H1 (cell line): ENCODE measurements at regions not wholly inside any gene's neighbourhood (a gene's known extent, or its start where the extent isn't known, plus 50 kb on each side); places are given as distances from the start of the nearest gene placed in this dataset.

Experiments
- CTCF ChIA-PET: fragments of 300-600 bp; sonication (Branson Sonifier 250); formaldehyde crosslinking; loops from one replicate; lab custom pipeline; 2021; ENCODE audit not compliant: partially characterized antibody; lab: Charles Lee
- POLR2A ChIA-PET: fragments of 300-600 bp; sonication (Branson Sonifier 250); formaldehyde crosslinking; loops from one replicate; lab custom pipeline; 2021; ENCODE audit warnings: inconsistent platforms; ENCODE audit not compliant: partially characterized antibody; lab: Charles Lee
- DNase-seq, 2 experiments: peaks; one replicate each; pipeline versions ENCODE4 v3.0.0 to v3.0.0-alpha.2; 2010 to 2022; ENCODE audit warnings: low spot score in 2 of 2, low read depth in 1 of 2, mixed read lengths in 1 of 2
- FAIRE-seq: peaks from 2 replicates; lab custom pipeline; 2011; peaks lifted over from hg19 to GRCh38; lab: Jason Lieb, UNC
- H2AFZ ChIP-seq: 2 replicates; pipeline ENCODE4 v1.8.1; 2012; ENCODE audit warnings: low read length, inconsistent platforms
- H2AK5ac ChIP-seq: 2 replicates; pipeline ENCODE4 v1.6.1; 2013; ENCODE audit warnings: low read depth, low read length
- H2BK120ac ChIP-seq: replicated peaks from 2 replicates; pipeline ENCODE3; 2013; ENCODE audit warnings: low read depth, low read length, inconsistent platforms
- H2BK12ac ChIP-seq: 2 replicates; pipeline ENCODE4 v1.6.1; 2013; ENCODE audit warnings: low read depth, low read length
- H2BK15ac ChIP-seq: 2 replicates; pipeline ENCODE4 v1.6.1; 2013; ENCODE audit warnings: low read length
- H2BK20ac ChIP-seq: 2 replicates; pipeline ENCODE4 v1.6.1; 2013; ENCODE audit warnings: low read length
- H2BK5ac ChIP-seq: 2 replicates; pipeline ENCODE4 v1.6.1; 2013; ENCODE audit warnings: low read depth, low read length
- H3K14ac ChIP-seq: 2 replicates; pipeline ENCODE4 v1.6.1; 2013; ENCODE audit warnings: inconsistent platforms; ENCODE audit not compliant: insufficient read length
- H3K18ac ChIP-seq: 2 replicates; pipeline ENCODE4 v1.6.1; 2013; ENCODE audit warnings: low read length; ENCODE audit errors: extremely low read depth
- H3K23ac ChIP-seq: 2 replicates; pipeline ENCODE4 v1.6.1; 2013; ENCODE audit warnings: inconsistent platforms; ENCODE audit not compliant: insufficient read length
- H3K23me2 ChIP-seq: 2 replicates; pipeline ENCODE4 v1.6.1; 2013; ENCODE audit warnings: low read depth, low read length
- H3K27ac ChIP-seq: 2 replicates; pipeline ENCODE4 v1.6.1; 2011; ENCODE audit warnings: low read depth, low read length, inconsistent platforms
- H3K27me3 ChIP-seq, 4 experiments: replicated peaks in 1 of 4; 1 replicate in 1 of 4; 2 replicates in 3 of 4; pipeline versions ENCODE4 v1.6.1 to v1.8.1; 2011 to 2013; ENCODE audit warnings: low read length in 3 of 4, mild to moderate bottlenecking in 3 of 4, inconsistent platforms in 2 of 4, mixed read lengths in 2 of 4, moderate library complexity in 1 of 4; ENCODE audit not compliant: control insufficient read depth in 3 of 4, insufficient read depth in 3 of 4; ENCODE audit errors: extremely low read depth in 1 of 4
- H3K36me3 ChIP-seq, 4 experiments: 2 replicates each; pipeline versions ENCODE4 v1.6.1 to v1.8.1; 2011 to 2013; ENCODE audit warnings: mild to moderate bottlenecking in 4 of 4, low read length in 3 of 4, moderate library complexity in 2 of 4, control low read depth in 1 of 4, inconsistent platforms in 1 of 4; ENCODE audit not compliant: insufficient read depth in 4 of 4, control insufficient read depth in 2 of 4
- H3K4ac ChIP-seq: replicated peaks from 2 replicates; pipeline ENCODE3; 2013; ENCODE audit warnings: low read length, low read depth, mixed read lengths, inconsistent platforms; ENCODE audit not compliant: insufficient read length
- H3K4me1 ChIP-seq, 4 experiments: replicated peaks in 1 of 4; 1 replicate in 1 of 4; 2 replicates in 3 of 4; pipeline versions ENCODE4 v1.6.1 to v1.8.1; 2011 to 2013; ENCODE audit warnings: low read length in 3 of 4, inconsistent platforms in 2 of 4, mixed read lengths in 1 of 4; ENCODE audit not compliant: insufficient read depth in 4 of 4, control insufficient read depth in 3 of 4
- H3K4me2 ChIP-seq, 2 experiments: 2 replicates each; pipeline versions ENCODE4 v1.6.1 to v1.8.1; 2011 to 2013; ENCODE audit warnings: low read depth in 2 of 2, low read length in 2 of 2, control low read depth in 1 of 2, inconsistent platforms in 1 of 2, mild to moderate bottlenecking in 1 of 2; ENCODE audit not compliant: insufficient read depth in 1 of 2
- H3K4me3 ChIP-seq, 4 experiments: fragments of 200-600, 300-600 bp in 1 of 4; sonication (generic), shearing (Covaris generic), sonication (Bioruptor Twin) in 1 of 4; 2 replicates each; pipeline versions ENCODE4 v1.5.1 to v1.8.1; 2011 to 2016; ENCODE audit warnings: low read length in 4 of 4, low read depth in 3 of 4, control low read depth in 2 of 4, inconsistent platforms in 2 of 4, mild to moderate bottlenecking in 2 of 4, mixed read lengths in 1 of 4, moderate library complexity in 1 of 4; ENCODE audit not compliant: insufficient read depth in 2 of 4; ENCODE audit errors: extremely low read depth in 1 of 4
- H3K56ac ChIP-seq: replicated peaks from 2 replicates; pipeline ENCODE3; 2013; ENCODE audit warnings: low read depth, mild to moderate bottlenecking, mixed read lengths, low read length, inconsistent platforms; ENCODE audit not compliant: insufficient read length
- H3K79me1 ChIP-seq: 2 replicates; pipeline ENCODE4 v1.6.1; 2013; ENCODE audit warnings: low read depth, low read length, control low read depth
- H3K79me2 ChIP-seq, 2 experiments: 2 replicates each; pipeline versions ENCODE4 v1.6.1 to v1.8.1; 2012 to 2013; ENCODE audit warnings: low read length in 2 of 2, mild to moderate bottlenecking in 2 of 2, inconsistent platforms in 1 of 2; ENCODE audit not compliant: insufficient read depth in 2 of 2, control insufficient read depth in 1 of 2
- H3K9ac ChIP-seq, 4 experiments: replicated peaks in 1 of 4; 1 replicate in 1 of 4; 2 replicates in 3 of 4; pipeline versions ENCODE4 v1.6.1 to v1.8.1; 2011 to 2013; ENCODE audit warnings: low read depth in 3 of 4, low read length in 3 of 4, control low read depth in 2 of 4, mild to moderate bottlenecking in 2 of 4, moderate library complexity in 2 of 4, inconsistent platforms in 1 of 4; ENCODE audit errors: extremely low read depth in 1 of 4
- H3K9me3 ChIP-seq, 2 experiments: 2 replicates each; pipeline versions ENCODE4 v1.6.1 to v1.8.1; 2012 to 2013; ENCODE audit warnings: mild to moderate bottlenecking in 2 of 2, moderate library complexity in 2 of 2, control low read depth in 1 of 2, inconsistent platforms in 1 of 2, low read depth in 1 of 2, low read length in 1 of 2, mixed read lengths in 1 of 2; ENCODE audit not compliant: insufficient read depth in 2 of 2
- H4K20me1 ChIP-seq, 2 experiments: replicated peaks in 1 of 2; 2 replicates each; pipeline versions ENCODE3 to v1.8.1; 2011 to 2013; ENCODE audit warnings: inconsistent platforms in 2 of 2, low read length in 2 of 2, mild to moderate bottlenecking in 1 of 2; ENCODE audit not compliant: insufficient read depth in 2 of 2, control insufficient read depth in 1 of 2
- H4K5ac ChIP-seq: 2 replicates; pipeline ENCODE4 v1.6.1; 2013; ENCODE audit warnings: low read length, low read depth, mixed read lengths, inconsistent platforms; ENCODE audit not compliant: insufficient read length
- H4K8ac ChIP-seq: 2 replicates; pipeline ENCODE4 v1.8.0; 2013; ENCODE audit warnings: mild to moderate bottlenecking, moderate library complexity, low read length, inconsistent platforms; ENCODE audit not compliant: insufficient read depth; ENCODE audit errors: extremely low read depth
- H4K91ac ChIP-seq: replicated peaks from 2 replicates; pipeline ENCODE3; 2013; ENCODE audit warnings: low read length, mixed read lengths, inconsistent platforms; ENCODE audit not compliant: insufficient read length
- ASH2L ChIP-seq: fragments of 200-600, 300-600 bp; sonication (generic); IDR thresholded peaks from one replicate; pipeline ENCODE4 v1.7.1; 2017; ENCODE audit warnings: low read length
- CHD1 ChIP-seq: IDR thresholded peaks from 2 replicates; pipeline ENCODE4 v1.6.1; 2012; ENCODE audit warnings: low read depth, low read length, improper control_type of control experiment
- SIRT6 ChIP-seq: IDR thresholded peaks from one replicate; pipeline ENCODE4 v1.7.1; 2012; ENCODE audit warnings: low read length, inconsistent platforms
- WGBS, 2 experiments: shearing (Covaris generic) in 1 of 2; methylation state at CpG; one replicate each; pipeline versions ENCODE4 v1.1.6 to v1.1.7; 2013 to 2015; ENCODE audit warnings: low lambda C conversion rate in 2 of 2, mixed read lengths in 2 of 2, inconsistent platforms in 1 of 2, low coverage in 1 of 2, missing lambda C conversion rate in 1 of 2; ENCODE audit not compliant: insufficient replicate concordance in 2 of 2, insufficient coverage in 1 of 2, insufficient read length in 1 of 2; ENCODE audit errors: extremely low coverage in 1 of 2, missing lambda C conversion rate in 1 of 2; 5-methylcytosine and 5-hydroxymethylcytosine counted together
- TF ChIP-seq, protein P1 (sequence below): IDR thresholded peaks from 2 replicates; pipeline ENCODE4 v1.6.1; 2012; ENCODE audit warnings: inconsistent platforms

DNA sequence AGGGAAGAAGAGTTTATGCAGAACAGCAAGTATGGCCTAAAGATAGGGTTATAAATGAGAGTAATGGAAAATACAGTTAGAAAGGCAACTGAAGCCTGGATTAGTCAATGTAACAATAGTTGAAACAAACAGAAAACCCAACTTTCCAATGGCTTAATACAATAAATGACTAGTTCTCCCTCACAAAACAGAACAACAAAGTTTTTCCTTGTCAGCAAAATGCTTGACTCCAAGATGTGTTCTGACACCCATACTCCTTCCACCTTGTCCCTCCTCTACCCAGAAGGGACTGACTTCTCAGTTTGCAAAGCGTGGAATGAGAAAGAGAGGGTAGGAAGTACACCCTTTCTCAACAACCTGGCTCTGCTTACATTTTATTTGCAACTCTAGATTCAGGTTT is 191.4 kb upstream of the OSR1 start:
- H4K5ac ChIP-seq: no peak overlapping the region
- H3K79me1 ChIP-seq: no peaks in the 10 kb centered on the region
- H3K27ac ChIP-seq: no peak overlapping the region
- H3K4me3 ChIP-seq: no peak overlapping the region
- no peak overlapping the region for H2AFZ ChIP-seq
- H3K79me2 ChIP-seq: no peaks in the 10 kb centered on the region
- H3K36me3 ChIP-seq: no peaks in the 10 kb centered on the region
- H4K8ac ChIP-seq: no peak overlapping the region
- no peak overlapping the region for H3K4me2 ChIP-seq
- H3K4me1 ChIP-seq: no peaks in the 10 kb centered on the region
- no peak overlapping the region for H3K9ac ChIP-seq
- POLR2A ChIA-PET: no interaction called here
- H4K91ac ChIP-seq: no peak overlapping the region
- no peaks in the 10 kb centered on the region for H3K27me3 ChIP-seq
- H2AK5ac ChIP-seq: no peak overlapping the region
- WGBS, 2 experiments: 71% methylated on average over 1 of the region's 1 CpG; no CpG with 5 or more reads in 1 of the 2 experiments
- FAIRE-seq: no peak
- CTCF ChIA-PET: no interaction called here
- H3K23ac ChIP-seq: no peak overlapping the region
- no peak overlapping the region for H2BK12ac ChIP-seq
- no peak for DNase-seq
- no peak overlapping the region for H3K56ac ChIP-seq
- no peak overlapping the region for H3K4ac ChIP-seq
- H4K20me1 ChIP-seq: no peaks in the 10 kb centered on the region
- no peak overlapping the region for H3K14ac ChIP-seq
- no peak overlapping the region for H2BK5ac ChIP-seq
- no peak overlapping the region for H3K18ac ChIP-seq
- H2BK15ac ChIP-seq: no peak overlapping the region
- H3K23me2 ChIP-seq: no peaks in the 10 kb centered on the region
- H2BK120ac ChIP-seq: no peak overlapping the region
- no peak overlapping the region for H2BK20ac ChIP-seq
- no peaks in the 10 kb centered on the region for H3K9me3 ChIP-seq
- TF ChIP-seq CHD1 (no peak), SIRT6 (no peak), ASH2L (no peak)
- TF ChIP-seq, protein P1, sequence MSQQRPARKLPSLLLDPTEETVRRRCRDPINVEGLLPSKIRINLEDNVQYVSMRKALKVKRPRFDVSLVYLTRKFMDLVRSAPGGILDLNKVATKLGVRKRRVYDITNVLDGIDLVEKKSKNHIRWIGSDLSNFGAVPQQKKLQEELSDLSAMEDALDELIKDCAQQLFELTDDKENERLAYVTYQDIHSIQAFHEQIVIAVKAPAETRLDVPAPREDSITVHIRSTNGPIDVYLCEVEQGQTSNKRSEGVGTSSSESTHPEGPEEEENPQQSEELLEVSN: no peak
